GM12878 (cell line): ENCODE measurements at regions not wholly inside any gene's neighbourhood (a gene's known extent, or its start where the extent isn't known, plus 50 kb on each side); places are given as distances from the start of the nearest gene placed in this dataset.

Source experiments
- ATAC-seq: fragments of 200-7000 bp; cut with Tn5 transposase; 3 replicates; pipeline ENCODE4 v1.9.1; 2020; ENCODE audit warnings: mild to moderate bottlenecking, moderate library complexity
- BruUV-seq: library from RNA; stranded (reverse); fragments of 400-500 nt; replicated peaks from 2 replicates; lab custom pipeline; 2021; lab: Mats Ljungman, UMichigan
- CTCF ChIA-PET: fragments of 300-600 bp; sonication (Branson Sonifier 250); formaldehyde crosslinking; extraction: SDS; loops from one replicate; lab custom pipeline; 2021; ENCODE audit warnings: inconsistent platforms; lab: Yijun Ruan, JAX
- POLR2A ChIA-PET: fragments of 350-600 bp; formaldehyde crosslinking; extraction: SDS; loops from one replicate; lab custom pipeline; 2021; ENCODE audit warnings: inconsistent platforms; lab: Charles Lee
- RAD21 ChIA-PET: fragments of 300-600 bp; sonication (Branson Sonifier 250); formaldehyde crosslinking; loops from one replicate; lab custom pipeline; 2023; ENCODE audit warnings: antibody characterized with exemption; ENCODE audit not compliant: unreplicated experiment; lab: Charles Lee
- SMC1A ChIA-PET: fragments of 300-600 bp; sonication (Branson Sonifier 250); formaldehyde crosslinking; loops from one replicate; lab custom pipeline; 2023; ENCODE audit not compliant: unreplicated experiment, uncharacterized antibody; lab: Charles Lee
- DNase-seq: peaks from one replicate; pipeline ENCODE4 v3.0.0-alpha.2; 2011; ENCODE audit warnings: low read depth, low spot score
- FAIRE-seq: peaks from 3 replicates; lab custom pipeline; 2011; peaks lifted over from hg19 to GRCh38; lab: Jason Lieb, UNC
- H2AFZ ChIP-seq: 2 replicates; pipeline ENCODE4 v1.6.0; 2011; ENCODE audit warnings: low read depth, low read length, control low read depth; ENCODE audit not compliant: control insufficient read depth
- H3K27ac ChIP-seq: 2 replicates; pipeline ENCODE4 v1.5.1; 2011; ENCODE audit warnings: control low read depth; ENCODE audit not compliant: control insufficient read depth, insufficient read depth
- H3K27me3 ChIP-seq, 2 experiments: replicated peaks in 1 of 2; 2 replicates each; pipeline versions ENCODE4 v1.6.0 to v1.6.1; 2011; ENCODE audit warnings: low read length in 1 of 2; ENCODE audit not compliant: control insufficient read depth in 2 of 2, insufficient read depth in 2 of 2
- H3K36me3 ChIP-seq, 2 experiments: 2 replicates each; pipeline ENCODE4 v1.5.1; 2011; ENCODE audit warnings: low read length in 1 of 2; ENCODE audit not compliant: control insufficient read depth in 2 of 2, insufficient read depth in 2 of 2
- H3K4me1 ChIP-seq: 2 replicates; pipeline ENCODE4 v1.6.1; 2011; ENCODE audit warnings: mild to moderate bottlenecking, low read length, moderate library complexity, mixed read lengths; ENCODE audit not compliant: control insufficient read depth, insufficient read depth
- H3K4me2 ChIP-seq: 2 replicates; pipeline ENCODE4 v1.6.0; 2011; ENCODE audit warnings: control low read depth; ENCODE audit not compliant: control insufficient read depth, insufficient read depth
- H3K4me3 ChIP-seq: fragments of 200-600 bp; sonication (generic); 2 replicates; pipeline ENCODE4 v1.5.1; 2016
- H3K79me2 ChIP-seq: 2 replicates; pipeline ENCODE4 v1.6.0; 2011; ENCODE audit warnings: low read length; ENCODE audit not compliant: control insufficient read depth, insufficient read depth
- H3K9ac ChIP-seq: 2 replicates; pipeline ENCODE4 v1.8.0; 2011; ENCODE audit warnings: low read length, control low read depth, mixed read lengths; ENCODE audit not compliant: control insufficient read depth, insufficient read depth
- H3K9me3 ChIP-seq: replicated peaks from 3 replicates; pipeline ENCODE4 v1.5.1; 2011; ENCODE audit warnings: mild to moderate bottlenecking, low read length; ENCODE audit not compliant: control insufficient read depth, insufficient read depth
- H4K20me1 ChIP-seq: 2 replicates; pipeline ENCODE4 v1.6.0; 2011; ENCODE audit not compliant: control insufficient read depth, insufficient read depth
- ATF2 ChIP-seq: IDR thresholded peaks from 2 replicates; pipeline ENCODE4 v1.6.1; 2012; ENCODE audit warnings: low read length, inconsistent platforms
- ATF7 ChIP-seq: fragments of 450-650 bp; IDR thresholded peaks from 2 replicates; pipeline ENCODE4 v1.6.1; 2016; ENCODE audit warnings: low read depth, mild to moderate bottlenecking
- CBX3 ChIP-seq: fragments of 200-600 bp; sonication (generic); IDR thresholded peaks from 2 replicates; pipeline ENCODE4 v1.6.1; 2016; ENCODE audit warnings: low read depth, borderline replicate concordance
- EP300 ChIP-seq, 2 experiments: fragments of 150-350 bp in 1 of 2; IDR thresholded peaks; 2 replicates each; pipeline ENCODE4 v1.6.1; 2011 to 2012; ENCODE audit warnings: low read depth in 2 of 2, low read length in 2 of 2, borderline replicate concordance in 1 of 2, improper control_type of control experiment in 1 of 2, inconsistent platforms in 1 of 2; ENCODE audit not compliant: control insufficient read depth in 1 of 2
- IRF5 ChIP-seq: fragments of 450-650 bp; IDR thresholded peaks from 2 replicates; pipeline ENCODE4 v1.6.1; 2017; ENCODE audit warnings: borderline replicate concordance
- JUNB ChIP-seq: IDR thresholded peaks from 2 replicates; pipeline ENCODE4 v1.6.1; 2016; ENCODE audit warnings: antibody characterized with exemption, mild to moderate bottlenecking
- KAT2A ChIP-seq: conservative IDR thresholded peaks from 2 replicates; pipeline ENCODE4 v1.6.1; 2011; ENCODE audit warnings: low read depth, low read length; ENCODE audit not compliant: control insufficient read depth
- MTA3 ChIP-seq: IDR thresholded peaks from 2 replicates; pipeline ENCODE4 v1.6.1; 2012; ENCODE audit warnings: low read length, inconsistent platforms, borderline replicate concordance
- MXI1 ChIP-seq: fragments of 150-350 bp; IDR thresholded peaks from 2 replicates; pipeline ENCODE4 v1.6.1; 2011; ENCODE audit warnings: low read depth, mild to moderate bottlenecking, inconsistent platforms, low read length, improper control_type of control experiment
- RFX5 ChIP-seq: IDR thresholded peaks from 2 replicates; pipeline ENCODE4 v1.6.1; 2011; ENCODE audit warnings: low read depth, low read length, improper control_type of control experiment
- WRNIP1 ChIP-seq: IDR thresholded peaks from 2 replicates; pipeline ENCODE4 v1.6.1; 2011; ENCODE audit warnings: low read depth, low read length, improper control_type of control experiment, borderline replicate concordance
- ZBTB11 ChIP-seq: fragments of 450-650 bp; formaldehyde crosslinking; IDR thresholded peaks from 2 replicates; pipeline ENCODE4 v1.5.0; 2022; ENCODE audit warnings: mild to moderate bottlenecking, missing genetic modification characterization
- ZBTB33 ChIP-seq: fragments of 450-650 bp; IDR thresholded peaks from 2 replicates; pipeline ENCODE4 v1.6.1; 2017; ENCODE audit warnings: mild to moderate bottlenecking
- ZNF217 ChIP-seq: fragments of 450-650 bp; IDR thresholded peaks from 2 replicates; pipeline ENCODE4 v1.6.1; 2017; ENCODE audit warnings: antibody characterized with exemption, mild to moderate bottlenecking
- ZNF384 ChIP-seq: IDR thresholded peaks from 2 replicates; pipeline ENCODE4 v1.6.1; 2012; ENCODE audit warnings: low read depth, mild to moderate bottlenecking, low read length, improper control_type of control experiment, borderline replicate concordance
- WGBS: methylation state at CpG from one replicate; pipeline ENCODE4 v1.1.6; 2016; ENCODE audit warnings: low lambda C conversion rate; ENCODE audit not compliant: insufficient replicate concordance, insufficient coverage; ENCODE audit errors: missing lambda C conversion rate; 5-methylcytosine and 5-hydroxymethylcytosine counted together
- in situ Hi-C: fragments of 300-500 bp; cut with MboI; formaldehyde crosslinking; loops from 9 replicates; pipeline ENCODE4 v1.14.3; 2018; ENCODE audit warnings: mixed read lengths
- intact Hi-C: fragments of 100-400 bp; cut with micrococcal nuclease; formaldehyde crosslinking; loops from one replicate; pipeline ENCODE4 v1.14.2; 2022; ENCODE audit not compliant: unreplicated experiment

GRCh38 chr1:229975047-229975446, 92.0 kb upstream of the GALNT2 start:
- 58% methylated on average over 4 of the region's 4 CpGs for WGBS
- intact Hi-C loops (no loop called here), in situ Hi-C loops (no loop called here)
- no peak for TF ChIP-seq KAT2A
- no peak for TF ChIP-seq IRF5
- no peak for TF ChIP-seq CBX3
- no peak for TF ChIP-seq ATF7
- no peak for TF ChIP-seq MTA3
- TF ChIP-seq MXI1, result no peak
- TF ChIP-seq ZBTB33, result no peak
- no peak for TF ChIP-seq EP300 (IDR thresholded peaks at IDR 0.05; ENCODE audit: borderline replicate concordance in 1 of 2, control insufficient read depth in 1 of 2, low read depth in 2 of 2, low read length in 2 of 2)
- no peak for TF ChIP-seq RFX5
- no peak for TF ChIP-seq JUNB
- TF ChIP-seq ZNF384, result no peak
- TF ChIP-seq WRNIP1, result no peak
- no peak for TF ChIP-seq ATF2
- no peak for TF ChIP-seq ZNF217
- no peak for TF ChIP-seq ZBTB11 (CRISPR knock-in tag)
- ChIA-PET CTCF (interaction anchor here (1.5 kb wide), 1 partner anchor 12 kb away, joined by 3 read pairs; no protein-coding TSS in a partner anchor), POLR2A (no interaction called here), RAD21 (no interaction called here), SMC1A (no interaction called here)
- Histone ChIP-seq H3K27me3 (no peaks in the 10 kb centered on the region), H3K4me2 (no peak overlapping the region), H3K9me3 (peaks cover 2% of the 10 kb centered on the region), H2AFZ (no peak overlapping the region), H3K9ac (no peak overlapping the region), H3K4me1 (no peaks in the 10 kb centered on the region), H3K27ac (no peak overlapping the region), H3K4me3 (no peak overlapping the region), H3K79me2 (no peaks in the 10 kb centered on the region), H3K36me3 (no peaks in the 10 kb centered on the region), H4K20me1 (no peaks in the 10 kb centered on the region)
- ATAC-seq, result no peak
- no TSS peak for BruUV-seq
- no peak for DNase-seq
- no peak for FAIRE-seq
